Ovary (tissue), 3 donors: ENCODE measurements at regions not wholly inside any gene's neighbourhood (a gene's known extent, or its start where the extent isn't known, plus 50 kb on each side); places are given as distances from the start of the nearest gene placed in this dataset.

Source experiments
- CTCF ChIP-seq, 3 donors: fragments of 450-650 bp in 2 of 3; fragments of 200-600 bp in 1 of 3; IDR thresholded peaks; one replicate each; pipeline versions ENCODE4 v1.5.1 to v1.8.0; 2016 to 2022; ENCODE audit warnings: antibody characterized with exemption in 3 of 3, mild to moderate bottlenecking in 1 of 3
- EP300 ChIP-seq: sonication (generic); formaldehyde crosslinking; IDR thresholded peaks from one replicate; pipeline ENCODE4 v1.6.1; 2017; ENCODE audit warnings: antibody characterized with exemption
- donor health status: DM: no; HTN: no; CAD: no.

- TF ChIP-seq CTCF (IDR thresholded peaks at IDR 0.05) (no peak), EP300 (no peak)
Observed at GRCh38 chr4:187919966-187920365, 75.6 kb upstream of the ZFP42 start.
